ENCODE measurements at regions not wholly inside any gene's neighbourhood (a gene's known extent, or its start where the extent isn't known, plus 50 kb on each side); places are given as distances from the start of the nearest gene placed in this dataset.
A peak's percentile ranks its signal among the peaks of the same experiment; 100 is the strongest.

- H3K27me3 ChIP-seq (replicated peaks; ENCODE audit: insufficient read depth): no peaks in the 10 kb centered on the region
- no peaks in the 10 kb centered on the region for H3K9me3 ChIP-seq
- H3K36me3 ChIP-seq: no peaks in the 10 kb centered on the region
- peaks cover 18 to 34% of the 10 kb centered on the region in 2 donors for H3K4me1 ChIP-seq (ENCODE audit: control insufficient read depth in 1 of 2, low read depth in 2 of 2)
- no peak overlapping the region for H3K4me3 ChIP-seq
- no peak for ATAC-seq (ENCODE audit: insufficient number of reproducible peaks, low FRiP score, low read depth)
- DNase-seq (ENCODE audit: low spot score): no peak
- H3K27ac ChIP-seq: peak overlapping the region; percentile 3 to 38
- no peak for TF ChIP-seq CTCF (IDR thresholded peaks at IDR 0.05)
Measured at GRCh38 chr20:50431066-50431450, 79.1 kb upstream of the PTPN1 start.

- H3K4me3 ChIP-seq: no peak overlapping the region
- H3K36me3 ChIP-seq: no peaks in the 10 kb centered on the region
- H3K27me3 ChIP-seq (replicated peaks; ENCODE audit: insufficient read depth): no peaks in the 10 kb centered on the region
- peaks cover 6 to 18% of the 10 kb centered on the region in 2 donors for H3K4me1 ChIP-seq (ENCODE audit: control insufficient read depth in 1 of 2, low read depth in 2 of 2)
- ATAC-seq (ENCODE audit: insufficient number of reproducible peaks, low FRiP score, low read depth): no peak
- no peaks in the 10 kb centered on the region for H3K9me3 ChIP-seq
- DNase-seq (ENCODE audit: low spot score): no peak
- no peak overlapping the region for H3K27ac ChIP-seq
- TF ChIP-seq CTCF (IDR thresholded peaks at IDR 0.05): no peak
Measured at GRCh38 chr20:50433001-50433761, 77.0 kb upstream of the PTPN1 start.

- Histone ChIP-seq H3K9me3 (no peaks in the 10 kb centered on the region), H3K4me3 (no peak overlapping the region), H3K27ac (no peak overlapping the region), H3K27me3 (replicated peaks; ENCODE audit: insufficient read depth) (no peaks in the 10 kb centered on the region), H3K4me1 (ENCODE audit: control insufficient read depth in 1 of 2, low read depth in 2 of 2) (peaks cover 6 to 16% of the 10 kb centered on the region in 2 donors), H3K36me3 (no peaks in the 10 kb centered on the region)
- DNase-seq (ENCODE audit: low spot score) (no peak), ATAC-seq (ENCODE audit: insufficient number of reproducible peaks, low FRiP score, low read depth) (no peak)
- TF ChIP-seq CTCF (IDR thresholded peaks at IDR 0.05): no peak
Measured at GRCh38 chr20:50434321-50434652, 75.9 kb upstream of the PTPN1 start.

GRCh38 chr20:50434653-50435396, 75.4 kb upstream of the PTPN1 start:
- no peak overlapping the region for H3K27ac ChIP-seq
- H3K4me3 ChIP-seq: no peak overlapping the region
- ATAC-seq (ENCODE audit: insufficient number of reproducible peaks, low FRiP score, low read depth): no peak
- no peaks in the 10 kb centered on the region for H3K27me3 ChIP-seq (replicated peaks; ENCODE audit: insufficient read depth)
- no peaks in the 10 kb centered on the region for H3K9me3 ChIP-seq
- peaks cover 6 to 16% of the 10 kb centered on the region in 2 donors for H3K4me1 ChIP-seq (ENCODE audit: control insufficient read depth in 1 of 2, low read depth in 2 of 2)
- DNase-seq (ENCODE audit: low spot score): no peak
- no peak for TF ChIP-seq CTCF (IDR thresholded peaks at IDR 0.05)
- no peaks in the 10 kb centered on the region for H3K36me3 ChIP-seq

- DNase-seq (ENCODE audit: low spot score) (no peak), ATAC-seq (ENCODE audit: insufficient number of reproducible peaks, low FRiP score, low read depth) (no peak)
- no peaks in the 10 kb centered on the region for H3K36me3 ChIP-seq
- no peaks in the 10 kb centered on the region for H3K27me3 ChIP-seq (replicated peaks; ENCODE audit: insufficient read depth)
- H3K9me3 ChIP-seq: no peaks in the 10 kb centered on the region
- H3K4me1 ChIP-seq (ENCODE audit: control insufficient read depth in 1 of 2, low read depth in 2 of 2): peaks cover 3 to 12% of the 10 kb centered on the region in 2 donors
- no peak overlapping the region for H3K27ac ChIP-seq
- TF ChIP-seq CTCF (IDR thresholded peaks at IDR 0.05): no peak
- H3K4me3 ChIP-seq: no peak overlapping the region
Measured at GRCh38 chr20:50435397-50436051, 74.7 kb upstream of the PTPN1 start.
